DMS79 treated with DMSO at 0.1 percent for 48 hours (cell line): ENCODE measurements at regions not wholly inside any gene's neighbourhood (a gene's known extent, or its start where the extent isn't known, plus 50 kb on each side); places are given as distances from the start of the nearest gene placed in this dataset.
"Not testable (repeated sequence)": the region's sequence is repeated elsewhere in the genome, so short reads cannot be mapped to it uniquely, and the experiment has no call there.

Experiments used
- DNase-seq: peaks from one replicate; lab custom pipeline; 2025; lab: John Stamatoyannopoulos, UW

DNA sequence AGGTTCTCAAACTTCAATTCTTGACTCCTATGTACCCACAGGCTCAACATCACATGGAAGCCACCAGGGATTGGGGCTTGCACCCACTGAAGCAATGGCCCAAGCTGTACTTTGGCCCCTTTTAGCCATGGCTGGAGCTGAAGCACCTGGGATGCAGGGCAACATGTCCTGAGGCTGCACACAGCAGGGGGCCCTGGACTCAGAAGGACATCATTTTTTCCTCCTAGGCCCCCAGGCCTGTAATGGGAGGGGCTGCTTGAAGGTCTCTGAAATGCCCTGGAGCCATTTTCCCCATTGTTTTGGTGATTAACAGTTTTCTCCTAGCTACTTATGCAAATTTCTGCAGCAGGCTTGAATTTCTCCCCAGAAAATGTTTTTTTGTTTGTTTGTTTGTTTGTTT is 465.1 kb upstream of the PCDH10 start:
- DNase-seq = no peak

DNA sequence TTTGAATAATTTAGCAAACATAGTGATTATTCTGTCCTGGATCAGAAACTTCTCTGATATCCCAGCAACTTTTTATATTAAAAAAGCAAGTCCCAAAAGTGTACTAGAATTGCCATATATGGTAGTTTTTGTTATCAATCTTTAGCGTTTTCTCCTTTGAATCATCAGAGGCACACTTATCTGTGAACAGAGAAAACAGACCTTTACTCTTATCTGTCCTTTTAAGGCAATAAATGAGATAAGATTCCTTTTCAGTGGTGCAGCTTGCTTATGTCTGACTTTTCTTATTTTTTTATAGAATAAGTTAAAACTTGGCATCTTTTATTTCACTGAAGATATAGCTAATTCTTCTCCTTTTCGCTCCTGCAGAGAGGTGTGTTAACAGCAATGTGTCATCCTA is 458.1 kb upstream of the PCDH10 start:
- DNase-seq = no peak

DNA sequence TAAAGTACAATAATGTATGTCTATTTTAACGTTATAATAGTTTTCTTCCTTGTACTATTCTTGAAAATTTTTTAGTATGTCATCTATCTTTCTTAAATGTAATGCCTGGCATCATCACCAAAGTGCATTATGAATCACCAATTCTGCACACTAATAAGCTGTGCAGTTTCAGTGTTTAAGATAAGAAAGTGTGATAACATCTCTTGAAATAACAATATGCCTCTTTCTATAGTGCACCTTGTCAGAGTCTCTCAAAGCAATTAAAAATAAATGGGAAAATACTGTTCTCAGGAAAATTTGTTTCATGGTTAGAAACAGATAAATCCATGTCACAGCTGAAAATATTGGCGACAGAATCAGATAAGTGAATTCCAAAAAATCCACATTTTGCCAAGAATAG is 457.4 kb upstream of the PCDH10 start:
- no peak for DNase-seq

- DNase-seq = no peak
These were observed 454.3 kb upstream of the PCDH10 start for GRCh38 chr4:132694775-132695174.

DNA sequence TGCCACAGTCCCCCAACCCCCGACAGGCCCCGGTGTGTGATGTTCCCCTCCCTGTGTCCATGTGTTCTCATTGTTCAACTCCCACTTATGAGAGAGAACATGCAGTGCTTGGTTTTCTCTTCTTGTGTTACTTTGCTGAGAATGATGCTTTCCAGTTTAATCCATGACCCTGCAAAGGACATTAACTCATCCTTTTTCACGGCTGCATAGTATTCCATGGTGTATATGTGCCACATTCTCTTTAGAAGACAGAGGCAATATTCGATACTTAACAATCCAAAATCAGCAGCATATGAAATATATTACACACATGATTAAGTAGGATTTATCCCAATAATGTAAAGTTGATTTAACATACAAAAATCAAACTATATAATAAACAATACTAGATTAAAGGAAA is 451.6 kb upstream of the PCDH10 start:
- DNase-seq = not testable (repeated sequence)

DNA sequence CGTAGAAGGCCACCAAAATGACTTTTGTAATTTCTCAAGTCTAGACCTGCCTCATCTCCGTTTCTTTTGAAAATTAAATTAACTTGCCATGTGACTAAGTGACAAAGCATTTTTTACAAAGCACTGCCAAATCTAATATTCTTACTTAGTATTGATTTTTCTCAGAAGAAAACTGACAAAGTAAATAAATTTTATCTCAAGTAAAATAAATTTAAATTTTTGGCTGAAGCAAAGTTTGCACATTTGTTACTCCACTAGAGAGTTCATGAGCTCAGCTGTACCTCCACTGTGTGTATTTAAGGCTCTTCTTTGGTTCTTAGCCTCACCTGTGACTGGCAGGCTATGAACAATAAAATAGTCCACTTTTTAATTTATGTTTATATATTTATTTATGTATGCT is 441.1 kb upstream of the PCDH10 start:
- DNase-seq = no peak

GRCh38 chr4:132709056-132709455 is 440.0 kb upstream of the PCDH10 start:
- no peak for DNase-seq

DNA sequence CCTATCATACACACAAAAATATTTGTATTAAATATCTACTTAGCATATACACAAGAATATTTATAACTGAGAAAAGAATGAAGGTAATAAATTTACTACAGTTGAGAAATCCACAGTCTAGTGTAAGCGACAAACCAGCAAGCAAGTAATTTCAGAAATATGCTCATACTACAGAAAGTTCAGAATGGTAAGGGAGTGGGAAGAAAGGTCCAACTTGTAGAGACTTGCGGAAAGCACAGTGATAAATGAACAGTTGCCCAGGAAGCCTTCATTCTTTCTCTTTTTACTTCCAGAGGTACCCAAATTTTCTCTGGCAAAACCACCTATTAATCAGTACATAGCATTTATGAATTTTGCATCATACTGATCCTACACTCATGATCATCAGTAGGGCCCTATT is 438.1 kb upstream of the PCDH10 start:
- no peak for DNase-seq

DNA sequence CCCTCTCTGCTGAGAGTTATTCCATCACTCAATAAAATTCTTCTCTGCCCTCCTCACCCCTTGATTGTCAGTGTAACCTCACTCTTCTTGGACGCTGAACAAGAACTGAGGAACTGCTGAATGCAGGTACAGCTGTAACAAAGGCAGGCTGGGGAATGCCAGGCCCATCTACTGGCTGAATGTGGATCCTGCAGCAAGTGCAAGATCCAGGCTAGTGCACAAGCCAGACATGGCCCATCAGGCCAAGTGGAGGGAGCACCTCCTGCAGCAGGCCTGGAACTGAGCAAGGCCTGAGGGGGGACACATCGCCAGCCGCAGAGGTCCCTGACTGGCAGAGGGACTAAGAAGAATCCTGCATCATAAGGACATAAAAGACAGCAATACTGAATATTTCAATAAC is 411.8 kb upstream of the PCDH10 start:
- DNase-seq = no peak

DNA sequence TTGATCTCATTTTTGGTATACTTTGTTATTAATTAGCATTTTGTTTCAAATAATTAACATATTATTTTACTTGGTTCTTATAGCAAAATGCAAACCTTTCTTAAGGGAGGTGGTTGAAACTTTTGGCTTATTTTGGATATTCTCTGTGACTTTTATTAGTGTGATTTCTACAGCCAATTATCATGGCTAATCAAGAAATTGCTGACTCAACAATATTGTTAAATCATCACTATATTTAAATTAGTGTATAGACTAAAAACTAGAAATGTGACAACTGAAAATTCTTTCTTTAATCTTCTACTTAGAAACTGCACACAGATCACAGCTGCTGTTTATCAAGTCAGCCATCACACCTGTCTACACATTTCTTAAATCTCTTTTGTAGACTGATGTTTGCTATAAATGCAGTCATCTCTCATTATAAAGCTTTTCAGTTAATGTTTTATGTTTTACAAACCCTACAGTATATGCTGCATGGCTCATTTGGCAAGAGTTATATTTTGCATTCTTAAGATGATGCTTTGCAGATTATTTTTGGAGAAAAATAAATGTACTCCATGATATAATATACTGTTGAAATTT is 389.8 kb upstream of the PCDH10 start:
- DNase-seq = no peak

GRCh38 chr4:132763465-132763864 is 385.6 kb upstream of the PCDH10 start:
- DNase-seq = no peak

GRCh38 chr4:132767901-132768300 is 381.2 kb upstream of the PCDH10 start:
- no peak for DNase-seq

- DNase-seq = no peak
These were observed 378.3 kb upstream of the PCDH10 start for GRCh38 chr4:132770776-132771175.

- no peak for DNase-seq
These were observed 356.8 kb upstream of the PCDH10 start for GRCh38 chr4:132792310-132792709.

GRCh38 chr4:132797856-132798255 is 351.2 kb upstream of the PCDH10 start:
- DNase-seq = no peak

GRCh38 chr4:132809298-132810032 is 339.6 kb upstream of the PCDH10 start:
- no peak for DNase-seq

DNA sequence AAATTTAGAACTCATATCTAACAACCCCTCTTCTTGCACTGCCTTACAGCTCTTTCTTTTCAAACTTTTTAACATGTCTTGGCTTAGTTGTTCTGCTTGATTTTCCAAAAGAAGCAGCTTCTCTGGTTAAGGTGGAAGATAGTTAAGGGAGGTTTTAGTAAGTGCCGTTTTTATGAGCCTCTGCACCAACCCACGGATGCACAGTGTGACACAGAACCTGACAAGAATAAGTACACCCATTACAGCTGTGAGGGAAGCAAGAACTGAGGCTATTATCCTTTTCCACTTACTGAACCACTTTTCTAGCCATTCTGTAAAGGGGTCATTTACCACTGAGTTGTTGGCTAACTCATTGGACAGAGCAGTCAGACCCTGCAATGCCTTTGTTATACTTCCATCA is 336.0 kb upstream of the PCDH10 start:
- not testable (repeated sequence) for DNase-seq

GRCh38 chr4:132818091-132818490 is 331.0 kb upstream of the PCDH10 start:
- DNase-seq = no peak

GRCh38 chr4:132823419-132823818 is 325.7 kb upstream of the PCDH10 start:
- DNase-seq = no peak

GRCh38 chr4:132824761-132825160 is 324.3 kb upstream of the PCDH10 start:
- no peak for DNase-seq

- DNase-seq = no peak
These were observed 321.6 kb upstream of the PCDH10 start for GRCh38 chr4:132827522-132827921.

DNA sequence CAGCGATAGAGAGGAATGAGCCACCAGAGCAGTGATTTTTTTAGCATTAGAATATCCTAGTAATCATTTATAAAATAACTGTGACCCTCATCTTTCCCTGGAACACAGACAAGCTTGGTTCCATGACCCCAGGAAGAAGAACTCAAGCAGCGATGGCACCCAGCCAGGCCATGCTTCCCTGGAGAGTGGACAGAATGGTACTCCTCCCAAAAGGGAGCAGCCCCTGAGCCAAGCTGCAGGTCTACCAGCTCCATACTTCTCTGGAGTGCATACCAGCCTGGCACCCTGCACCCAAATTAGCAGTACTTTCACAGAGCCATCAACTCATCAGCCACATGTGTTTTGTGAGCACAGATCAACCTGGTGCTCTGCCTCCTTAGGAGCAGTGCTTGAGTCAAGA is 310.9 kb upstream of the PCDH10 start:
- DNase-seq = no peak

- no peak for DNase-seq
These were observed 310.0 kb upstream of the PCDH10 start for GRCh38 chr4:132839070-132839469.

- no peak for DNase-seq
These were observed 289.2 kb upstream of the PCDH10 start for GRCh38 chr4:132859929-132860328.
